A673 (cell line): ENCODE measurements at regions not wholly inside any gene's neighbourhood (a gene's known extent, or its start where the extent isn't known, plus 50 kb on each side); places are given as distances from the start of the nearest gene placed in this dataset.
"Not testable (repeated sequence)": the region's sequence is repeated elsewhere in the genome, so short reads cannot be mapped to it uniquely, and the experiment has no call there.

Experiments
- BruUV-seq: library from RNA; stranded (reverse); fragments of 400-500 nt; replicated peaks from 2 replicates; lab custom pipeline; 2021; lab: Mats Ljungman, UMichigan
- CTCF ChIA-PET: fragments of 300-600 bp; sonication (Branson Sonifier 250); formaldehyde crosslinking; loops from one replicate; lab custom pipeline; 2022; ENCODE audit warnings: antibody characterized with exemption; lab: Charles Lee
- POLR2A ChIA-PET: fragments of 300-600 bp; sonication (Branson Sonifier 250); formaldehyde crosslinking; loops from one replicate; lab custom pipeline; 2022; ENCODE audit warnings: antibody characterized with exemption; ENCODE audit not compliant: low non-redundant PET; lab: Charles Lee
- DNase-seq: peaks from one replicate; pipeline ENCODE4 v3.0.0-alpha.2; 2015; ENCODE audit warnings: low spot score
- H3K27ac ChIP-seq: fragments of 200-600 bp; sonication (generic); 2 replicates; pipeline ENCODE4 v1.5.1; 2016; ENCODE audit warnings: mixed run types, low read depth, mild to moderate bottlenecking, mixed read lengths, antibody characterized with exemption, low read length; ENCODE audit not compliant: poor library complexity, severe bottlenecking
- H3K27me3 ChIP-seq: fragments of 200-600 bp; sonication (generic); replicated peaks from 2 replicates; pipeline ENCODE4 v1.6.1; 2017; ENCODE audit warnings: mixed run types, low read depth, mild to moderate bottlenecking, mixed read lengths, antibody characterized with exemption, low read length; ENCODE audit not compliant: insufficient read depth, poor library complexity
- H3K36me3 ChIP-seq: fragments of 200-600 bp; sonication (generic); 2 replicates; pipeline ENCODE4 v1.6.1; 2016; ENCODE audit warnings: mixed run types, mild to moderate bottlenecking, mixed read lengths, antibody characterized with exemption, low read length; ENCODE audit not compliant: insufficient read depth, poor library complexity, severe bottlenecking
- H3K4me1 ChIP-seq: fragments of 200-600 bp; sonication (generic); 2 replicates; pipeline ENCODE4 v1.6.1; 2017; ENCODE audit warnings: mixed run types, mild to moderate bottlenecking, mixed read lengths, antibody characterized with exemption, low read length; ENCODE audit not compliant: insufficient read depth, poor library complexity, severe bottlenecking
- H3K4me3 ChIP-seq: fragments of 200-600 bp; sonication (generic); 2 replicates; pipeline ENCODE4 v1.5.1; 2016; ENCODE audit warnings: low read depth, mixed run types, mild to moderate bottlenecking, mixed read lengths, low read length; ENCODE audit not compliant: poor library complexity, severe bottlenecking
- H3K9me3 ChIP-seq: fragments of 200-600 bp; sonication (generic); 2 replicates; pipeline ENCODE4 v1.6.1; 2016; ENCODE audit warnings: mixed run types, low read depth, mild to moderate bottlenecking, mixed read lengths, antibody characterized with exemption, low read length; ENCODE audit not compliant: poor library complexity, severe bottlenecking
- intact Hi-C: fragments of 100-400 bp; cut with micrococcal nuclease; formaldehyde crosslinking; loops from one replicate; pipeline ENCODE4 v1.10.0; 2022; ENCODE audit not compliant: unreplicated experiment

DNA sequence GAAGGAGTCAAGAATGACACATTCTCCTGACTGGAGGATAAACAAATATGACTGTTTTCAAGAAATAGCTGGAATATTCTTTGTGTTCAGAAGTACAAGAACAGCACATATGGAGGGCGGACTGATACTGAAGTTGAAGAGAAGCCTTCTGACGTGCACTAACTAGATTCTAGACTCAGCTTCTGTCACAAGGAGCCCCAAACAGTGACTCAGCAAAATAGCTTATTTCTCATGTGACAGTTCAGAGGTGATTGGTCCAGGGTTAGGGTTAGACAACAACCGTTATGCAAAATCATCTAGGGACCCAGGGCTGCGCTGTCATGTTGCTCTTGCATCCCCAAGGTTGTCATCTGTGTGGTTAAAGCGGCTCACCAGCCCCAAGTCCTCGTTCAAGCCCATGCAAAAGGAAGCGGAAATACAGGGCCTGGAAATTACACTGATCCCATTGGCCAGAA is 76.6 kb downstream of the LAT start:
- H3K4me3 ChIP-seq, H3K27ac ChIP-seq, H3K4me1 ChIP-seq, DNase-seq, H3K27me3 ChIP-seq, intact Hi-C loops, POLR2A ChIA-PET, H3K9me3 ChIP-seq, BruUV-seq, H3K36me3 ChIP-seq, CTCF ChIA-PET: not testable (repeated sequence)

DNA sequence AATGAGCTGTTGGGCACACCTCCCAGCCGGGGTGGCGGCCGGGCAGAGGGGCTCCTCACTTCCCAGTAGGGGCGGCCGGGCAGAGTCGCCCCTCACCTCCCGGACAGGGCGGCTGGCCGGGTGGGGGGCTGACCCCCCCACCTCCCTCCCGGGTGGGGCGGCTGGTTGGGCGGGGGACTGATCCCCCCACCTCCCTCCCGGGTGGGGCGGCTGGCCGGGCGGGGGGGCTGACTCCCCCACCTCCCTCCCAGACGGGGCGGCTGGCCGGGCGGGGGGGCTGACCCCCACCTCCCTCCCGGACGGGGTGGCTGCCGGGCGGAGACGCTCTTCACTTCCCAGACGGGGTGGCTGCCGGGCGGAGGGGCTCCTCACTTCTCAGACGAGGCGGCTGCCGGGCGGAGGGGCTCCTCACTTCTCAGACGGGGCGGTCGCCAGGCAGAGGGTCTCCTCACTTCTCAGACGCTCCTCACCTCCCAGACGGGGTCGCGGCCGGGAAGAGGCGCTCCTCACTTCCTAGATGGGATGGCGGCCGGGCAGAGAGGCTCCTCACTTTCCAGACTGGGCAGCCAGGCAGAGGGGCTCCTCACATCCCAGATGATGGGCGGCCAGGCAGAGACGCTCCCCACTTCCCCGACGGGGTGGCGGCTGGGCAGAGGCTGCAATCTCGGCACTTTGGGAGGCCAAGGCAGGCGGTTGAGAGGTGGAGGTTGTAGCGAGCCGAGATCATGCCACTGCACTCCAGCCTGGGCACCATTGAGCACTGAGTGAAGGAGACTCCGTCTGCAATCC is 75.4 kb downstream of the LAT start:
- POLR2A ChIA-PET, CTCF ChIA-PET, H3K27me3 ChIP-seq, H3K36me3 ChIP-seq, DNase-seq, BruUV-seq, H3K9me3 ChIP-seq, H3K4me3 ChIP-seq, H3K4me1 ChIP-seq, intact Hi-C loops, H3K27ac ChIP-seq: not testable (repeated sequence)

DNA sequence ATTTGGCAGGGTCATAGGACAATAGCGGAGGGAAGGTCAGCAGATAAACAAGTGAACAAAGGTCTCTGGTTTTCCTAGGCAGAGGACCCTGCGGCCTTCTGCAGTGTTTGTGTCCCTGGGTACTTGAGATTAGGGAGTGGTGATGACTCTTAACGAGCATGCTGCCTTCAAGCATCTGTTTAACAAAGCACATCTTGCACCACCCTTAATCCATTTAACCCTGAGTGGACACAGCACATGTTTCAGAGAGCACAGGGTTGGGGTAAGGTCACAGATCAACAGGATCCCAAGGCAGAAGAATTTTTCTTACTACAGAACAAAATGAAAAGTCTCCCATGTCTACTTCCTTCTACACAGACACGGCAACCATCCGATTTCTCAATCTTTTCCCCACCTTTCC is 74.7 kb downstream of the LAT start:
- intact Hi-C loops, DNase-seq, H3K27me3 ChIP-seq, H3K4me3 ChIP-seq, POLR2A ChIA-PET, H3K9me3 ChIP-seq, H3K36me3 ChIP-seq, H3K4me1 ChIP-seq, BruUV-seq, H3K27ac ChIP-seq, CTCF ChIA-PET: not testable (repeated sequence)
